SK-N-SH (cell line): ENCODE measurements at regions not wholly inside any gene's neighbourhood (a gene's known extent, or its start where the extent isn't known, plus 50 kb on each side); places are given as distances from the start of the nearest gene placed in this dataset.

Source experiments
- CTCF ChIA-PET: fragments of 300-600, 350-600 bp; formaldehyde crosslinking; extraction: SDS; loops from one replicate; lab custom pipeline; 2021; lab: Yijun Ruan, JAX
- POLR2A ChIA-PET: fragments of 350-600 bp; sonication (Branson Sonifier 250); formaldehyde crosslinking; extraction: SDS; loops from one replicate; lab custom pipeline; 2020; ENCODE audit warnings: antibody characterized with exemption, inconsistent platforms; lab: Yijun Ruan, JAX
- DNase-seq: peaks from one replicate; pipeline ENCODE4 v3.0.0; 2012
- H2AFZ ChIP-seq: fragments of 200-600 bp; sonication (generic); 2 replicates; pipeline ENCODE4 v1.8.1; 2016; ENCODE audit warnings: antibody characterized with exemption, mild to moderate bottlenecking, low read depth
- H3F3A ChIP-seq: fragments of 200-600 bp; sonication (generic); replicated peaks from 2 replicates; pipeline ENCODE3; 2016; ENCODE audit warnings: antibody characterized with exemption, mild to moderate bottlenecking; ENCODE audit not compliant: insufficient read depth
- H3K27ac ChIP-seq, 2 experiments: fragments of 200-500 bp in 1 of 2; fragments of 200-600 bp in 1 of 2; sonication (Bioruptor generic) in 1 of 2; sonication (generic), shearing (Covaris generic) in 1 of 2; 2 replicates each; pipeline versions ENCODE4 v1.5.1 to v1.6.1; 2014 to 2016; ENCODE audit warnings: low read depth in 2 of 2, inconsistent platforms in 1 of 2, low read length in 1 of 2, mild to moderate bottlenecking in 1 of 2, mixed read lengths in 1 of 2
- H3K27me3 ChIP-seq: fragments of 200-600 bp; sonication (generic), shearing (Covaris generic); 2 replicates; pipeline ENCODE4 v1.6.1; 2016; ENCODE audit warnings: mixed run types; ENCODE audit not compliant: insufficient read depth
- H3K36me3 ChIP-seq, 2 experiments: fragments of 200-500 bp in 1 of 2; fragments of 200-600 bp in 1 of 2; sonication (Bioruptor generic) in 1 of 2; sonication (generic) in 1 of 2; replicated peaks in 1 of 2; 2 replicates each; pipeline versions ENCODE3 to v1.5.1; 2014 to 2016; ENCODE audit warnings: low read length in 1 of 2, mild to moderate bottlenecking in 1 of 2; ENCODE audit not compliant: insufficient read depth in 2 of 2, control insufficient read depth in 1 of 2
- H3K4me1 ChIP-seq, 2 experiments: fragments of 200-500 bp in 1 of 2; fragments of 200-600 bp in 1 of 2; sonication (Bioruptor generic) in 1 of 2; sonication (generic), shearing (Covaris generic) in 1 of 2; 2 replicates each; pipeline versions ENCODE4 v1.5.1 to v1.6.1; 2014 to 2016; ENCODE audit warnings: low read depth in 1 of 2, low read length in 1 of 2, mixed run types in 1 of 2; ENCODE audit not compliant: insufficient read depth in 2 of 2, control insufficient read depth in 1 of 2
- H3K4me2 ChIP-seq: fragments of 200-600 bp; sonication (generic), shearing (Covaris generic); 2 replicates; pipeline ENCODE4 v1.6.1; 2017; ENCODE audit warnings: mixed run types
- H3K4me3 ChIP-seq, 2 experiments: fragments of 200-500 bp in 1 of 2; fragments of 200-600 bp in 1 of 2; sonication (Bioruptor generic) in 1 of 2; sonication (generic), shearing (Covaris generic) in 1 of 2; 2 replicates each; pipeline versions ENCODE4 v1.5.1 to v1.8.1; 2014 to 2016; ENCODE audit warnings: low read depth in 2 of 2, inconsistent platforms in 1 of 2, low read length in 1 of 2, mild to moderate bottlenecking in 1 of 2, mixed read lengths in 1 of 2, moderate library complexity in 1 of 2
- H3K79me2 ChIP-seq: fragments of 200-600 bp; sonication (generic); 2 replicates; pipeline ENCODE4 v1.8.1; 2017; ENCODE audit warnings: mild to moderate bottlenecking; ENCODE audit not compliant: insufficient read depth
- H3K9ac ChIP-seq: fragments of 200-600 bp; sonication (generic); 2 replicates; pipeline ENCODE4 v1.6.1; 2017; ENCODE audit warnings: mixed run types
- H3K9me2 ChIP-seq: fragments of 200-600 bp; sonication (generic); 2 replicates; pipeline ENCODE4 v1.6.1; 2017; ENCODE audit warnings: mixed run types
- H3K9me3 ChIP-seq: fragments of 200-600 bp; sonication (generic); 2 replicates; pipeline ENCODE4 v1.6.1; 2017; ENCODE audit warnings: mixed run types, mild to moderate bottlenecking, moderate library complexity
- H4K20me1 ChIP-seq: fragments of 200-600 bp; sonication (generic); 2 replicates; pipeline ENCODE4 v1.6.1; 2017; ENCODE audit warnings: mild to moderate bottlenecking, mixed run types; ENCODE audit not compliant: insufficient read depth
- CHD2 ChIP-seq: fragments of 150-350 bp; IDR thresholded peaks from 2 replicates; pipeline ENCODE4 v1.6.1; 2018; ENCODE audit warnings: low read length; ENCODE audit not compliant: partially characterized antibody
- ELF1 ChIP-seq: IDR thresholded peaks from 2 replicates; pipeline ENCODE4 v1.4.0; 2012
- FOSL2 ChIP-seq: IDR thresholded peaks from 2 replicates; pipeline ENCODE4 v1.4.0; 2012; ENCODE audit warnings: low read depth, mild to moderate bottlenecking, moderate library complexity, borderline replicate concordance
- FOXJ3 ChIP-seq: sonication (generic); formaldehyde crosslinking; IDR thresholded peaks from 2 replicates; pipeline ENCODE4 v1.5.1; 2020; ENCODE audit warnings: mild to moderate bottlenecking, missing genetic modification reagents
- FOXM1 ChIP-seq: IDR thresholded peaks from 2 replicates; pipeline ENCODE4 v1.4.0; 2012; ENCODE audit warnings: low read depth, mild to moderate bottlenecking
- GABPA ChIP-seq: IDR thresholded peaks from 2 replicates; pipeline ENCODE4 v1.4.0; 2012; ENCODE audit warnings: low read depth, mild to moderate bottlenecking
- IRF3 ChIP-seq: fragments of 150-350 bp; IDR thresholded peaks from 2 replicates; pipeline ENCODE4 v1.6.1; 2016; ENCODE audit warnings: mild to moderate bottlenecking, low read depth, low read length
- JUND ChIP-seq: IDR thresholded peaks from 2 replicates; pipeline ENCODE4 v1.4.0; 2012
- MXI1 ChIP-seq: IDR thresholded peaks from 2 replicates; pipeline ENCODE4 v1.6.1; 2012; ENCODE audit warnings: mild to moderate bottlenecking, low read depth, low read length, improper control_type of control experiment
- NRF1 ChIP-seq: IDR thresholded peaks from 2 replicates; pipeline ENCODE4 v1.6.1; 2012; ENCODE audit warnings: low read depth, mild to moderate bottlenecking, low read length
- ZBTB33 ChIP-seq: IDR thresholded peaks from 2 replicates; pipeline ENCODE4 v1.4.0; 2012; ENCODE audit warnings: low read depth, borderline replicate concordance
- WGBS: methylation state at CpG from one replicate; pipeline ENCODE4 v1.1.6; 2017; ENCODE audit warnings: low lambda C conversion rate; 5-methylcytosine and 5-hydroxymethylcytosine counted together
- TF ChIP-seq, protein P1 (sequence below): fragments of 200-600 bp; sonication (generic); IDR thresholded peaks from 2 replicates; pipeline ENCODE4 v1.6.1; 2017; ENCODE audit warnings: antibody characterized with exemption, mild to moderate bottlenecking, moderate library complexity
- TF ChIP-seq, protein P2 (sequence below): IDR thresholded peaks from 2 replicates; pipeline ENCODE4 v1.4.0; 2012; ENCODE audit warnings: low read depth, borderline replicate concordance
- TF ChIP-seq, protein P3 (sequence below): IDR thresholded peaks from 2 replicates; pipeline ENCODE4 v1.4.0; 2012; ENCODE audit warnings: low read depth

- TF ChIP-seq, protein P1, sequence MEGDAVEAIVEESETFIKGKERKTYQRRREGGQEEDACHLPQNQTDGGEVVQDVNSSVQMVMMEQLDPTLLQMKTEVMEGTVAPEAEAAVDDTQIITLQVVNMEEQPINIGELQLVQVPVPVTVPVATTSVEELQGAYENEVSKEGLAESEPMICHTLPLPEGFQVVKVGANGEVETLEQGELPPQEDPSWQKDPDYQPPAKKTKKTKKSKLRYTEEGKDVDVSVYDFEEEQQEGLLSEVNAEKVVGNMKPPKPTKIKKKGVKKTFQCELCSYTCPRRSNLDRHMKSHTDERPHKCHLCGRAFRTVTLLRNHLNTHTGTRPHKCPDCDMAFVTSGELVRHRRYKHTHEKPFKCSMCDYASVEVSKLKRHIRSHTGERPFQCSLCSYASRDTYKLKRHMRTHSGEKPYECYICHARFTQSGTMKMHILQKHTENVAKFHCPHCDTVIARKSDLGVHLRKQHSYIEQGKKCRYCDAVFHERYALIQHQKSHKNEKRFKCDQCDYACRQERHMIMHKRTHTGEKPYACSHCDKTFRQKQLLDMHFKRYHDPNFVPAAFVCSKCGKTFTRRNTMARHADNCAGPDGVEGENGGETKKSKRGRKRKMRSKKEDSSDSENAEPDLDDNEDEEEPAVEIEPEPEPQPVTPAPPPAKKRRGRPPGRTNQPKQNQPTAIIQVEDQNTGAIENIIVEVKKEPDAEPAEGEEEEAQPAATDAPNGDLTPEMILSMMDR: no peak
- TF ChIP-seq FOXJ3 (CRISPR knock-in tag) (no peak), JUND (no peak)
These were observed 106.0 kb upstream of the RPS23 start (continued) for GRCh38 chr5:82384034-82384750.

DNA sequence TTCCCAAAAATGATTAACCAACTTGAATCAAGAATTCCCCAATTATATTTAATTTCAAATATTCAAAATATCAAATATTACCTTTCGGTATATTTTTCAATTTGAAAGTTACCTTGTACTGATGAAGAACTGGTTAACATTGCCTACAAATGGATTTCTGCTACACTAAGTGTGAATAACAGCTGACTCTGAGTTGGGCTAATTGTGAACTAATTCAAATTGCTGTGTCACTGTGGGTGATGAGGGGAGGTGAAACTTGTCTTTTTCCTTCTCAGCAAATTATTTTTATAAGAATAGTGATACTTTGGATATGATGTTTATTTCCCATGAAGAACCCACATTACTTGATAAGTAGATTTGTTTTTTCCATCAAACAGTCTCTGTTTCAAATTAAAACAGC is 103.4 kb upstream of the RPS23 start:
- Histone ChIP-seq H4K20me1 (no peaks in the 10 kb centered on the region), H3K36me3 (no peaks in the 10 kb centered on the region), H3K4me3 (no peak overlapping the region), H3F3A (no peaks in the 10 kb centered on the region), H3K9me3 (no peaks in the 10 kb centered on the region), H3K9ac (no peak overlapping the region), H2AFZ (no peak overlapping the region), H3K27me3 (no peaks in the 10 kb centered on the region), H3K27ac (no peak overlapping the region), H3K9me2 (no peaks in the 10 kb centered on the region), H3K4me1 (peaks cover 1 to 12% of the 10 kb centered on the region in 2 experiments), H3K4me2 (no peak overlapping the region), H3K79me2 (no peaks in the 10 kb centered on the region)
- no peak for DNase-seq
- TF ChIP-seq ZBTB33 (no peak), JUND (no peak), IRF3 (no peak)
- ChIA-PET CTCF (interaction anchor here (0.6 to 0.8 kb wide), 2 partner anchors 29 to 78 kb away, joined by 3 read pairs; no protein-coding TSS in a partner anchor), POLR2A (no interaction called here)
- 88% methylated on average over 1 of the region's 1 CpG for WGBS

DNA sequence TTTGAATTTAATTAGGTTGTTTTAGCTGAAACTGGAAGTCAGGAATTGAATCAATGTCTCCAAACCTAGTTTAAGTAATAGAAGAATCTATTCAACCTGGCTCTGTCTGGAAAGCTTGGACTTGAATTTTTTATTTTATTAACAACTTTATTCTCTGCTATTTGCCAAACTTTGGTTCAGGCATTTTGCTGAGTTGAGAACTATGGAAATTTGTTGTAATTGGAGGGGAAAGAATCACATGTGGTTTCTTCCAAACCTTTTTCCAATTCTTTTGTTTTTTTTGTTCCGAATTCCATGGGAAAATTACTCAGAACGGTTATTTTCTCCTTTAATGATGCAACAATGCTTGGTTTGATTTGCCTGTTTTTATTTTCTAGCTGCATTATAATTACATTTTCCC is 98.2 kb upstream of the RPS23 start:
- no peaks in the 10 kb centered on the region for H3F3A ChIP-seq
- H3K9me3 ChIP-seq: no peaks in the 10 kb centered on the region
- peaks cover 0 to 7% of the 10 kb centered on the region in 2 experiments; a peak in 2 of 4 replicates for H3K4me1 ChIP-seq
- no peak for DNase-seq
- H3K36me3 ChIP-seq: no peaks in the 10 kb centered on the region
- ChIA-PET POLR2A (no interaction called here), CTCF (interaction anchor here (0.9 to 1.4 kb wide), 2 partner anchors 12 to 23 kb away, joined by 3 to 5 read pairs; no protein-coding TSS in a partner anchor)
- H3K4me3 ChIP-seq: no peak overlapping the region
- H3K4me2 ChIP-seq: no peak overlapping the region
- no peaks in the 10 kb centered on the region for H3K27me3 ChIP-seq
- no peak overlapping the region for H2AFZ ChIP-seq
- H3K9ac ChIP-seq: no peak overlapping the region
- peak overlapping the region in 1 of 2 experiments; percentile 71; a peak in 2 of 4 replicates for H3K27ac ChIP-seq
- 84% methylated on average over 2 of the region's 2 CpGs for WGBS
- H3K79me2 ChIP-seq: no peaks in the 10 kb centered on the region
- no peaks in the 10 kb centered on the region for H3K9me2 ChIP-seq
- no peaks in the 10 kb centered on the region for H4K20me1 ChIP-seq
- TF ChIP-seq, protein P2, sequence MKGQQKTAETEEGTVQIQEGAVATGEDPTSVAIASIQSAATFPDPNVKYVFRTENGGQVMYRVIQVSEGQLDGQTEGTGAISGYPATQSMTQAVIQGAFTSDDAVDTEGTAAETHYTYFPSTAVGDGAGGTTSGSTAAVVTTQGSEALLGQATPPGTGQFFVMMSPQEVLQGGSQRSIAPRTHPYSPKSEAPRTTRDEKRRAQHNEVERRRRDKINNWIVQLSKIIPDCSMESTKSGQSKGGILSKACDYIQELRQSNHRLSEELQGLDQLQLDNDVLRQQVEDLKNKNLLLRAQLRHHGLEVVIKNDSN: no peak
- TF ChIP-seq ZBTB33 (no peak), JUND (no peak), FOSL2 (no peak), CHD2 (no peak), ELF1 (no peak), MXI1 (no peak), FOXM1 (no peak), GABPA (no peak), NRF1 (no peak)
- TF ChIP-seq, protein P3, sequence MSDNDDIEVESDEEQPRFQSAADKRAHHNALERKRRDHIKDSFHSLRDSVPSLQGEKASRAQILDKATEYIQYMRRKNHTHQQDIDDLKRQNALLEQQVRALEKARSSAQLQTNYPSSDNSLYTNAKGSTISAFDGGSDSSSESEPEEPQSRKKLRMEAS: no peak
